Osteocyte (in vitro differentiated cells): ENCODE measurements at regions not wholly inside any gene's neighbourhood (a gene's known extent, or its start where the extent isn't known, plus 50 kb on each side); places are given as distances from the start of the nearest gene placed in this dataset.
"Not testable (repeated sequence)": the region's sequence is repeated elsewhere in the genome, so short reads cannot be mapped to it uniquely, and the experiment has no call there.

Experiments used
- DNase-seq: peaks from one replicate; pipeline ENCODE4 v3.0.0; 2021; ENCODE audit warnings: mixed read lengths; ENCODE audit not compliant: unreplicated experiment; ENCODE audit errors: extremely low spot score
- H3K27ac Mint-ChIP-seq: one replicate; pipeline ENCODE4 v1.8.0; 2021; ENCODE audit warnings: mild to moderate bottlenecking, mixed read lengths; ENCODE audit not compliant: unreplicated experiment
- H3K27me3 Mint-ChIP-seq: one replicate; pipeline ENCODE4 v1.8.0; 2021; ENCODE audit warnings: mixed read lengths; ENCODE audit not compliant: unreplicated experiment
- H3K36me3 Mint-ChIP-seq: one replicate; pipeline ENCODE4 v1.8.0; 2021; ENCODE audit warnings: mixed read lengths; ENCODE audit not compliant: unreplicated experiment
- H3K4me1 Mint-ChIP-seq: one replicate; pipeline ENCODE4 v1.8.0; 2021; ENCODE audit warnings: mixed read lengths; ENCODE audit not compliant: unreplicated experiment
- H3K4me3 Mint-ChIP-seq: one replicate; pipeline ENCODE4 v1.8.0; 2021; ENCODE audit warnings: mild to moderate bottlenecking, moderate library complexity, mixed read lengths; ENCODE audit not compliant: unreplicated experiment
- H3K9me3 Mint-ChIP-seq: one replicate; pipeline ENCODE4 v1.8.0; 2021; ENCODE audit warnings: mixed read lengths; ENCODE audit not compliant: unreplicated experiment
- TF ChIP-seq, protein P1 (sequence below): fragments of 200-600 bp; sonication (generic); IDR thresholded peaks from 2 replicates; pipeline ENCODE4 v1.5.0; 2021; ENCODE audit warnings: antibody characterized with exemption, mild to moderate bottlenecking, moderate library complexity

GRCh38 chr3:140770977-140771667, 93.3 kb downstream of the TRIM42 start:
- Mint-ChIP-seq H3K4me3 (no peak overlapping the region), H3K4me1 (peaks cover 5% of the 10 kb centered on the region), H3K36me3 (peaks cover 3% of the 10 kb centered on the region), H3K27me3 (peaks cover 47% of the 10 kb centered on the region), H3K9me3 (no peaks in the 10 kb centered on the region), H3K27ac (no peak overlapping the region)
- no peak for DNase-seq
- TF ChIP-seq, protein P1, sequence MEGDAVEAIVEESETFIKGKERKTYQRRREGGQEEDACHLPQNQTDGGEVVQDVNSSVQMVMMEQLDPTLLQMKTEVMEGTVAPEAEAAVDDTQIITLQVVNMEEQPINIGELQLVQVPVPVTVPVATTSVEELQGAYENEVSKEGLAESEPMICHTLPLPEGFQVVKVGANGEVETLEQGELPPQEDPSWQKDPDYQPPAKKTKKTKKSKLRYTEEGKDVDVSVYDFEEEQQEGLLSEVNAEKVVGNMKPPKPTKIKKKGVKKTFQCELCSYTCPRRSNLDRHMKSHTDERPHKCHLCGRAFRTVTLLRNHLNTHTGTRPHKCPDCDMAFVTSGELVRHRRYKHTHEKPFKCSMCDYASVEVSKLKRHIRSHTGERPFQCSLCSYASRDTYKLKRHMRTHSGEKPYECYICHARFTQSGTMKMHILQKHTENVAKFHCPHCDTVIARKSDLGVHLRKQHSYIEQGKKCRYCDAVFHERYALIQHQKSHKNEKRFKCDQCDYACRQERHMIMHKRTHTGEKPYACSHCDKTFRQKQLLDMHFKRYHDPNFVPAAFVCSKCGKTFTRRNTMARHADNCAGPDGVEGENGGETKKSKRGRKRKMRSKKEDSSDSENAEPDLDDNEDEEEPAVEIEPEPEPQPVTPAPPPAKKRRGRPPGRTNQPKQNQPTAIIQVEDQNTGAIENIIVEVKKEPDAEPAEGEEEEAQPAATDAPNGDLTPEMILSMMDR, result no peak

- TF ChIP-seq, protein P1, result no peak
- H3K9me3 Mint-ChIP-seq, result no peaks in the 10 kb centered on the region
Observed at GRCh38 chr3:140777631-140778233, 99.9 kb downstream of the TRIM42 start.

DNA sequence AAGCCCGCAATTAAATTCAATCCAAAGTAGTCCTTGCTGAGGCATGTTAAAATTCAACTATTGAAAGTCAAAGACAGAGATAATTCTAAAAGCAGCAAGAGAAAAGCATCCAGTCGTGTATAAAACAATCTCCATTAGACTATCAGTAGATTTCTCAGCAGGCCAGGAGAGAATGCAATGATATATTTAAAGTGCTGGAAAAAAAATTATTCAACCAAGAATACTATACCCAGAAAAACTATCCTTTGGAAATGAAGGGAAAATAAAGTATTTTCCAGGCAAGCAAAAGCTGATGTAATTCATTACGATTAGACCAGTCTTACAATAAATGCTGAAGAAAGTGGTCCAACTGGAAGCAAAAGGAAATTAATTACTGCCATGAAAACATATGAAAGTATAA, 113.5 kb downstream of the TRIM42 start:
- TF ChIP-seq, protein P1, result no peak
- DNase-seq, result no peak
- H3K36me3 Mint-ChIP-seq, result peaks cover 4% of the 10 kb centered on the region

More at GRCh38 chr3:140777631-140778233, 99.9 kb downstream of the TRIM42 start:
- no peak overlapping the region for H3K4me3 Mint-ChIP-seq
- H3K4me1 Mint-ChIP-seq, result no peaks in the 10 kb centered on the region
- no peak for DNase-seq
- no peaks in the 10 kb centered on the region for H3K36me3 Mint-ChIP-seq
- no peak overlapping the region for H3K27ac Mint-ChIP-seq
- H3K27me3 Mint-ChIP-seq, result peaks cover 46% of the 10 kb centered on the region

DNA sequence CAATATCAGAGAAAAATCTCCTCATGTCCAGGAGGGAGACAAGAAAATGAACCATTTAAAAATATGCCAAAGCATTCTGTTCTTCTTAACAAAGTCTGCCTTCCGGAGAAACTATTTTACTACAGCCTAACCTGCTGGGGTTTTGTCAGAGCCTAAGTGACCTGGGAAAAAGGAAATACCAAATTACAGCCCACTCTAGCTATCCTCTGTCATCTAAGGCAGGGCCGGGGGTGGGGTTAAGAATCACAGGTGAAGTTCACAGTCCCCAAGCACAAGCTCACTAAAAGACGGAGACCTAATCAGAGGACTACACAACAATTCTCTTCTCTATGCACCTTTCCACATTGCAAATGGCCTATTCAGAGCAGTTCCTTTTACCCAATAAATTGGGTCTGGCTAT, 116.6 kb downstream of the TRIM42 start:
- TF ChIP-seq, protein P1, result no peak
- no peak for DNase-seq
- Mint-ChIP-seq H3K36me3 (peaks cover 4% of the 10 kb centered on the region), H3K4me3 (no peak overlapping the region), H3K9me3 (peaks cover 35% of the 10 kb centered on the region), H3K27ac (no peak overlapping the region), H3K27me3 (peaks cover 58% of the 10 kb centered on the region), H3K4me1 (no peaks in the 10 kb centered on the region)

More for the DNA sequence above, 113.5 kb downstream of the TRIM42 start:
- H3K4me3 Mint-ChIP-seq, result no peak overlapping the region
- peaks cover 69% of the 10 kb centered on the region for H3K27me3 Mint-ChIP-seq
- H3K27ac Mint-ChIP-seq, result no peak overlapping the region
- peaks cover 24% of the 10 kb centered on the region for H3K9me3 Mint-ChIP-seq
- no peaks in the 10 kb centered on the region for H3K4me1 Mint-ChIP-seq

GRCh38 chr3:140802898-140803297, 125.0 kb downstream of the TRIM42 start:
- Mint-ChIP-seq H3K27me3 (peaks cover 50% of the 10 kb centered on the region), H3K9me3 (peaks cover 34% of the 10 kb centered on the region)
- not testable (repeated sequence) for H3K4me3 Mint-ChIP-seq, H3K4me1 Mint-ChIP-seq, H3K27ac Mint-ChIP-seq, H3K36me3 Mint-ChIP-seq, DNase-seq
